Gastrocnemius medialis (tissue), 4 donors: ENCODE measurements at regions not wholly inside any gene's neighbourhood (a gene's known extent, or its start where the extent isn't known, plus 50 kb on each side); places are given as distances from the start of the nearest gene placed in this dataset.

Source experiments
- ATAC-seq, 2 donors: fragments of 150-250 bp; one replicate each; pipeline ENCODE4 v1.9.1; 2016
- DNase-seq, 2 donors: peaks; one replicate each; pipeline ENCODE4 v3.0.0-alpha.2; 2019
- H3K27ac ChIP-seq, 4 donors: fragments of 200-600 bp; sonication (generic); 1 replicate in 1 of 4; 2 replicates in 3 of 4; pipeline ENCODE4 v1.5.1; 2016 to 2018; ENCODE audit warnings: mild to moderate bottlenecking in 2 of 4, moderate library complexity in 1 of 4
- H3K27me3 ChIP-seq, 3 donors: fragments of 200-600 bp; sonication (generic) in 2 of 3; 1 replicate in 1 of 3; 2 replicates in 2 of 3; pipeline versions ENCODE4 v1.5.1 to v1.6.0; 2016 to 2019; ENCODE audit warnings: mild to moderate bottlenecking in 1 of 3, moderate library complexity in 1 of 3
- H3K36me3 ChIP-seq, 2 donors: fragments of 200-600 bp; sonication (generic) in 1 of 2; one replicate each; pipeline ENCODE4 v1.5.1; 2017 to 2018
- H3K4me1 ChIP-seq, 2 donors: fragments of 200-600 bp; sonication (generic) in 1 of 2; one replicate each; pipeline ENCODE4 v1.5.1; 2016 to 2017; ENCODE audit warnings: mild to moderate bottlenecking in 2 of 2
- H3K4me3 ChIP-seq, 4 donors: fragments of 200-600 bp; sonication (generic) in 3 of 4; 1 replicate in 1 of 4; 2 replicates in 3 of 4; pipeline ENCODE4 v1.5.1; 2016 to 2019; ENCODE audit warnings: mild to moderate bottlenecking in 2 of 4
- H3K9me3 ChIP-seq, 3 donors: fragments of 200-600 bp; sonication (generic) in 2 of 3; 1 replicate in 1 of 3; 2 replicates in 2 of 3; pipeline ENCODE4 v1.5.1; 2016 to 2019
- CTCF ChIP-seq, 5 experiments: fragments of 450-650 bp in 3 of 5; fragments of 200-600 bp in 2 of 5; sonication (generic) in 2 of 5; IDR thresholded peaks in 4 of 5; conservative IDR thresholded peaks in 1 of 5; 1 replicate in 4 of 5; 2 replicates in 1 of 5; pipeline ENCODE4 v1.5.1; 2016 to 2019; ENCODE audit warnings: antibody characterized with exemption in 5 of 5, mild to moderate bottlenecking in 3 of 5, moderate library complexity in 3 of 5
- POLR2A ChIP-seq, 2 donors: fragments of 450-650 bp; IDR thresholded peaks; one replicate each; pipeline ENCODE4 v1.6.1; 2017; ENCODE audit warnings: antibody characterized with exemption in 2 of 2, mild to moderate bottlenecking in 2 of 2, moderate library complexity in 2 of 2
- in situ Hi-C, 4 donors: fragments of 200-750 bp; cut with MboI; loops; one replicate each; pipeline versions ENCODE4 v1.15.0 to v1.8.0; 2017; ENCODE audit warnings: low sequenced_read_pairs in 4 of 4
- intact Hi-C: fragments of 100-400 bp; cut with DNase I; formaldehyde crosslinking; loops from one replicate; pipeline ENCODE4 v1.15.1; 2023; ENCODE audit warnings: low total_unique reads

GRCh38 chr6:134506162-134506561, 188.2 kb upstream of the SGK1 start:
- no peak overlapping the region for H3K4me3 ChIP-seq
- no peak for ATAC-seq
- no peaks in the 10 kb centered on the region for H3K9me3 ChIP-seq
- TF ChIP-seq POLR2A (IDR thresholded peaks at IDR 0.05) (no peak), CTCF (IDR thresholded peaks at IDR 0.05 in 4 of 5, conservative IDR thresholded peaks at IDR 0.05 in 1 of 5) (no peak)
- H3K27ac ChIP-seq: no peak overlapping the region
- H3K36me3 ChIP-seq: no peaks in the 10 kb centered on the region
- intact Hi-C loops (no loop called here), in situ Hi-C loops (no loop called here)
- no peaks in the 10 kb centered on the region for H3K27me3 ChIP-seq
- DNase-seq: no peak
- peaks cover 0 to 10% of the 10 kb centered on the region in 2 donors for H3K4me1 ChIP-seq

GRCh38 chr6:134503585-134504281, 185.8 kb upstream of the SGK1 start:
- ATAC-seq: no peak
- in situ Hi-C loops (no loop called here), intact Hi-C loops (no loop called here)
- Histone ChIP-seq H3K4me3 (no peak overlapping the region), H3K36me3 (no peaks in the 10 kb centered on the region), H3K27me3 (no peaks in the 10 kb centered on the region), H3K4me1 (peaks cover 0 to 10% of the 10 kb centered on the region in 2 donors), H3K27ac (no peak overlapping the region), H3K9me3 (no peaks in the 10 kb centered on the region)
- TF ChIP-seq CTCF (IDR thresholded peaks at IDR 0.05 in 4 of 5, conservative IDR thresholded peaks at IDR 0.05 in 1 of 5): no peak
- TF ChIP-seq POLR2A (IDR thresholded peaks at IDR 0.05): no peak
- DNase-seq: no peak

- in situ Hi-C loops (no loop called here), intact Hi-C loops (no loop called here)
- H3K9me3 ChIP-seq: no peaks in the 10 kb centered on the region
- H3K36me3 ChIP-seq: no peaks in the 10 kb centered on the region
- TF ChIP-seq CTCF (IDR thresholded peaks at IDR 0.05 in 4 of 5, conservative IDR thresholded peaks at IDR 0.05 in 1 of 5) (no peak), POLR2A (IDR thresholded peaks at IDR 0.05) (no peak)
- no peaks in the 10 kb centered on the region for H3K27me3 ChIP-seq
- ATAC-seq (no peak), DNase-seq (no peak)
- H3K27ac ChIP-seq: peak overlapping the region in 1 of 4 donors; percentile 62
- no peak overlapping the region for H3K4me3 ChIP-seq
- peaks cover 0 to 10% of the 10 kb centered on the region in 2 donors for H3K4me1 ChIP-seq
These were observed 185.0 kb upstream of the SGK1 start for GRCh38 chr6:134502614-134503549.

GRCh38 chr6:134495890-134496248, 178.0 kb upstream of the SGK1 start:
- Histone ChIP-seq H3K4me1 (peaks cover 0 to 5% of the 10 kb centered on the region in 2 donors), H3K27me3 (no peaks in the 10 kb centered on the region), H3K27ac (no peak overlapping the region), H3K4me3 (no peak overlapping the region), H3K9me3 (no peaks in the 10 kb centered on the region), H3K36me3 (no peaks in the 10 kb centered on the region)
- ATAC-seq (no peak), DNase-seq (no peak)
- intact Hi-C loops (no loop called here), in situ Hi-C loops (no loop called here)
- TF ChIP-seq CTCF (IDR thresholded peaks at IDR 0.05 in 4 of 5, conservative IDR thresholded peaks at IDR 0.05 in 1 of 5) (no peak), POLR2A (IDR thresholded peaks at IDR 0.05) (no peak)
